SJCRH30 (cell line): ENCODE measurements at regions not wholly inside any gene's neighbourhood (a gene's known extent, or its start where the extent isn't known, plus 50 kb on each side); places are given as distances from the start of the nearest gene placed in this dataset.
"Not testable (repeated sequence)": the region's sequence is repeated elsewhere in the genome, so short reads cannot be mapped to it uniquely, and the experiment has no call there.

ENCODE experiments used
- DNase-seq, 2 experiments: peaks; one replicate each; pipeline ENCODE4 v3.0.0-alpha.2; 2015 to 2020
- H3K27ac ChIP-seq: fragments of 250-450 bp; sonication (Bioruptor Pico); 2 replicates; pipeline ENCODE4 v1.5.1; 2020; ENCODE audit warnings: mild to moderate bottlenecking, moderate library complexity
- H3K27me3 ChIP-seq: fragments of 250-450 bp; sonication (Bioruptor Pico); 2 replicates; pipeline ENCODE4 v1.5.1; 2020; ENCODE audit warnings: mild to moderate bottlenecking, moderate library complexity
- H3K36me3 ChIP-seq: fragments of 250-450 bp; sonication (Bioruptor Pico); 2 replicates; pipeline ENCODE4 v1.5.1; 2020; ENCODE audit warnings: mild to moderate bottlenecking, moderate library complexity
- H3K4me1 ChIP-seq: fragments of 250-450 bp; sonication (Bioruptor Pico); 2 replicates; pipeline ENCODE4 v1.5.1; 2020; ENCODE audit warnings: mild to moderate bottlenecking, moderate library complexity
- H3K4me3 ChIP-seq: fragments of 250-450 bp; sonication (Bioruptor Pico); 2 replicates; pipeline ENCODE4 v1.5.1; 2020; ENCODE audit warnings: mild to moderate bottlenecking, moderate library complexity
- H3K9me3 ChIP-seq: fragments of 250-450 bp; sonication (Bioruptor Pico); replicated peaks from 2 replicates; pipeline ENCODE4 v1.5.1; 2020; ENCODE audit warnings: mild to moderate bottlenecking, moderate library complexity

DNA sequence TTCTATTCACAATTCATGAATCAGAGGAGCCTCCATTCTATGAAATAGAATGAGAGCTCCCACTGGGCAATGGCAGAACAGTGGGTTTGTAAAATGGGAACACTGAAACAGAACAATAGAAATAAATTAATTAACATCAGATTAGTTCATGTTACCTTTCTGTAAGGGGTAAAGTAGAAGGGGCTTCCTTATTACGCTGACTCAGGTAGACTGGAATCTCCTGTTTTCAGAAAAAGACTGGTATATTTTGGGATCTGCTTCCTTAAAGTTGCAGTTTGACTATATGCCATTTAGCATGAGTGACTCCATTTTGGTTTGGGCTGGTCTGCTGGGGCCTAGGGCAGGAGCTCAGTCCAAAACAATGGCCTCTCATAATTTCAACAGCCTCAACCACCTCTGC lies 52.8 kb upstream of the ZFAND3 start:
- H3K4me1 ChIP-seq, result peaks cover 4% of the 10 kb centered on the region
- no peaks in the 10 kb centered on the region; the same call in 1 of the 2 replicates for H3K27me3 ChIP-seq
- H3K9me3 ChIP-seq, result no peaks in the 10 kb centered on the region
- no peak overlapping the region for H3K4me3 ChIP-seq
- H3K27ac ChIP-seq, result no peak overlapping the region
- no peak for DNase-seq
- no peaks in the 10 kb centered on the region for H3K36me3 ChIP-seq

DNA sequence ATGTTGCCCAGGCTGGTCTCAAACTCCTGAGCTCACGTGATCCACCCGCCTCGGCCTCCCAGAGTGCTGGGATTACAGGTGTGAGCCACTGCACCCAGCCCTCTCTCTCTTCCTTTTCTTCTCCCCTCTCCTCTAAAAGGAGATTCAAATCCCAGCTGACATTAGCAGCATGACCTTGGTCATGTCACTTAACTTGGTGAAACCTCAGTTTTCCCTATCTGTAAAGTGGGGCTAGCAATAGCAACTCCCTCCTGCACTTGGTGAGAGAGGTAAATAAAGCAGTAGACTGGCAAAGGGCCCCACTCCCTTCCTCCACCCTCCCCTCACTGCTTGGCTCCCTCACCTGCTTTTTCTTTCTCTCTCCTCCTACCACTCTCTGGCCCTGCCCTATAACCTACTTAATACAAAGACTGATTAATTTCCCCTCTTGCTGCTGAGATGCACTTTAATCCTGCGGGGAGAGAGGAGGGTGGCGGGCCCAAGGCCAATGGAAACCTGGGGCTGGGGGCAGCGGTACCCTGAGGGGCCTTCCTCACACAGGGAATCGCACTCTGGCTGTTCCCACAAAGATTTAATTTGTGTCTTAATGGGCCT lies 54.2 kb upstream of the ZFAND3 start:
- Histone ChIP-seq H3K4me1 (peaks cover 4% of the 10 kb centered on the region), H3K27ac (no peak overlapping the region), H3K9me3 (no peaks in the 10 kb centered on the region), H3K36me3 (no peaks in the 10 kb centered on the region), H3K4me3 (no peak overlapping the region), H3K27me3 (no peaks in the 10 kb centered on the region; the same call in 1 of the 2 replicates)
- DNase-seq, result no peak

DNA sequence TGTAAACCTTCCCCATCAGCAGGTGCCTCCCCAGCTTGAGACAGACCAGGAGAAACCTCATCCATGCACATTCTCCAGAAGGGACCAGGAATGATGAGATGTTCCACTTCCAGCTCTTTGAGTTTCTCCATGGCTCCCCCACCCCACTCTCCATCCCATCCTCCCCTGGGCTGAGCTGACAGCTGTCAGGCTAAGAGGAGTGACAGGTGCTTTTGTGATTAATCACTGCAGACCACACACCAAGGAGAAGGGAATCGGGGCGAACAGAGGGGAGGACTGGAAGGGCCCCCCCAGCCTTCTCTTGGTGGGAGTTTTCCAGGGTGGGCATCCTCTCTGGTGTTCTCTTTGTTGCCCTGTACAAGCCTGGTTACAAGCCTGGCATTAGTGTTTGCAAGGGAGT lies 56.1 kb upstream of the ZFAND3 start:
- peak in 1 of 2 experiments; percentile 22 for DNase-seq
- Histone ChIP-seq H3K27ac (no peak overlapping the region), H3K9me3 (no peaks in the 10 kb centered on the region), H3K4me3 (no peak overlapping the region), H3K36me3 (no peaks in the 10 kb centered on the region), H3K4me1 (peaks cover 4% of the 10 kb centered on the region), H3K27me3 (no peaks in the 10 kb centered on the region; the same call in 1 of the 2 replicates)

DNA sequence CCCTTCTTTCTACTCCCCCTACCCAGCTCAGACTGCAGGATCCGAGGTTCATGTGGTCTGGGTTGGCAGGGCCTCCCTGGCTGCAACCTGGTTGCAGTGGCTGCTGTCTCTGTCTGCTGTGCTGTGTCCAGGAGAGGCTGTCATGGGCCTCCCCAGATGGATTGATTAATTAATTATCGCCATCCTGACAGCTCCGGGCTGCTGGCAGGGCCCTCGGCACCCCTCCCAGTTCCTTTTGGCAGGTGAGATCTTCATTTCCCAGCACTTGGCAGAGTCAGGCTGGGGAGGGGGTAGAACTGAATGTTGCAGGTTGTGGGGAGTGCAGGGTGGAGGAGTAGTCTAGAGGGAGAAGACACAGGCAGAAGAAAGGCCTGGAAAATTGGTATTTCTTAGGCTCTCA lies 56.7 kb upstream of the ZFAND3 start:
- Histone ChIP-seq H3K36me3 (no peaks in the 10 kb centered on the region), H3K27me3 (no peaks in the 10 kb centered on the region; the same call in 1 of the 2 replicates), H3K4me3 (no peak overlapping the region), H3K4me1 (peaks cover 4% of the 10 kb centered on the region), H3K9me3 (no peaks in the 10 kb centered on the region), H3K27ac (no peak overlapping the region)
- no peak for DNase-seq

DNA sequence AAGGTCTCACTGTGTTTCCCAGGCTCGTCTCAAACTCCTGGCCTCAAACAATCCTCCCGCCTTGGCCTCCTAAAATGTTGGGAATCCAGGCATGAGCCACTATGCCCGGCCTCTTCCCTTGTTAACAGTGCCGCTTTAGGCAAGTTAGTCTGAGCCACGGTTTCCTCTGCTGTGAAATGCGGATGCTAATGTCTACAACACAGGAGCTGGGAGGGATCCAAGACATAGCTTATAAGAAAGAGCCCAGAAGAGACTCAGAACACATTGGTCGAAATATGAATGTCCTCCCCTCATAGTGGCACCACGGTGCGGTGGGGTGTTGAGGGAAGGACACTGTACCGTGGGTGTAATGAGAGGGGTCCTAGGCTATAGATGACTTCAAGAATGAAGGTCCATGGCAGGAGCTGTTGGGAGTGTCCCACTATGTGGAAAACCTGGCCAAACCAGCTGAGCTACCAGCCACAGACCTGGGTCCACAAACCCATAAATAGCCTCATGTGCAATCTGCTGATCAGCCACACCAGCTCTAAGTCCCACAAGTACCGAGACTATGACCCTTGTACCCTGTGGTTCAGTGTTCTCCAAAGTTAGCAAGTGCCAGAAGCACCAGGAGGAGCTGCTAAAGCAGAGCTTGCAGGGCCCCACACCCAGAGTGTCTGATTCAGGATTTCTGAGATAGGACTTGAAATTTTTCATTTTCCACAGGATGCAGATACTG lies 57.8 kb upstream of the ZFAND3 start:
- no peak overlapping the region for H3K27ac ChIP-seq
- H3K4me1 ChIP-seq, result peaks cover 4% of the 10 kb centered on the region; the same call in 1 of the 2 replicates
- H3K27me3 ChIP-seq, result no peaks in the 10 kb centered on the region; the same call in 1 of the 2 replicates
- no peaks in the 10 kb centered on the region for H3K36me3 ChIP-seq
- H3K4me3 ChIP-seq, result no peak overlapping the region
- no peak for DNase-seq
- no peaks in the 10 kb centered on the region for H3K9me3 ChIP-seq

DNA sequence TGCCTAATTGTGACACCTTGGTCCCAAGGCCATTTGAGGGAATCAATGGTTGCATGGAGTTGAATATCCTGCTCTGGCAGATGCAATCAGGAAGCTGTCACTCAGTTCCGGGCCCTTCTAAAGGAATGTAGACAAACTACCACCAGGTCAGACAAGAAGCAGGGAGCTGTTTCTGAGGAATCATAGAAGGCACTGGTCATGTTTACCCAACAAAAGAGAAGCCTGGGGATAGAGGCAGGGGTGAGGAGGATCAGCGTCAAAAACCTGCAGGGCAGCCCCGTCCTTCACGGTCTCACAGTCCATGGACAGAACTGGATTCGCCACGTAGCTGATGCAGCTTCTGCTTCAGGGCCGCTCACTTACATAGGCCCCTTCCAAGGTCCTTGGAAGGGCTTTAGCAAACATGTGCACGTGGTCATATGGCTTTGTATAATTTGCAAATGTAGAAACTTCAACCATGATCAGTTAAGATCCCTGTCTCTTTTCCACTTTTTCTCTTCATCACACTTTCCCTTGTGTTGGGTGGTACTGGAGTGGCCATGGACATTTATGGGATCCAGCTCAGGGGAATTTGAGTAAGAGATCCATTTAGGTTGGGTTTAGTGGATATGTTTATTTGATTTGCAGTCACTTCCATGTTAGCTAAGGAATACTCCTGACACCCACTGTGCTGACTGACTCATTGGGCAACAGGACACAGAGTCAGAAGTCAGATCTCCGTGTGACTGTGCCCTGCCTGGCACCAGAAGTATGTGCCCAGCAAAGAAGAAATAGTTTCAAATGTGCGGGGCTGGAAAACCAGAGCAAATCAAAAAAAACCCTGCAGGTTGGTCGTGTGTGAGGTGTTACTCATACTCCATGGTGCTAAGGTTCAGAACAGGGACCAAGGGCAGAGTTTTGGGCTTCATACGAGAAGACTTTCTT lies 60.0 kb upstream of the ZFAND3 start:
- H3K27me3 ChIP-seq, result no peaks in the 10 kb centered on the region
- DNase-seq, result no peak

DNA sequence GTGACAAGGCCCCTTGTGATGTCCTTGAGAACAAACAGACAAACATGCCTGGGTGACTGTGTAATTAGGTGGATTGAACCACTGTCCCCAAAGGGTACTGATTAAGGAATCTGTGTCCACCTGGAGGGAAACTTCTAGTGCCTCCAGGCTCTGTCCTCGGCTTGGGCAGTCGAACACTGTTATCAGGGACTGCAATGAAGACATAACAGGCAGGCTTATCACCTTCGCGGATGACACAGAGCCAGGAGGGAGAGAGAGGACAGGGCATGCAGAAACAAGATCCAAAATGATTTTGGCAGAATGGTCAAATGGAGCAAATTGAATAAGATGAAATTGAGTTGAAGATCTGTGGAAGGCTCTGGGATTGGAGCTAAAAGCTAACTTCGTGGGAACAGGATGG lies 60.9 kb upstream of the ZFAND3 start:
- Histone ChIP-seq H3K27ac (no peak overlapping the region), H3K36me3 (no peaks in the 10 kb centered on the region), H3K27me3 (no peaks in the 10 kb centered on the region), H3K4me1 (no peaks in the 10 kb centered on the region), H3K9me3 (no peaks in the 10 kb centered on the region), H3K4me3 (no peak overlapping the region)
- no peak for DNase-seq

More for the DNA sequence above, 60.0 kb upstream of the ZFAND3 start:
- no peaks in the 10 kb centered on the region for H3K9me3 ChIP-seq
- H3K36me3 ChIP-seq, result no peaks in the 10 kb centered on the region
- H3K4me1 ChIP-seq, result no peaks in the 10 kb centered on the region
- no peak overlapping the region for H3K27ac ChIP-seq
- no peak overlapping the region for H3K4me3 ChIP-seq

DNA sequence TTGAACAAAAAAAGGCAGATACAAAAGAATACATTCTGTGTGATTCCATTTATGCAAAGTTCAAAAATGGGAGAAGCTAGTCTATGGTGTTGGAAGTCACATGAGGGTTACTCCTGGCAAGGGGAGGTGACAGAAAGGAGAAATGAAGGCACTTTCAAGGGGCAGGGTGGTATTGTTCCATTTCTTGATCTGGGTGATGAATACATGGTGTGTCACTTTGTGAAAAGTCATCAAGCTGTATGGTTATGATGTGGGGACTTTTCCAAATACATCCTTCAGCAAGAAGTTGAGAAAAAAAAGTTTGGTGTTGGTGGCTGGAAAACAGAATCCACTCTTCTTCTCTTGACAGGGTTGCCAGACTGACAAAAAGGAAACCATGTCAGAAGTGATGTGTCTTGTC lies 60.6 kb upstream of the MDGA1 start:
- Histone ChIP-seq H3K27ac (no peak overlapping the region), H3K4me3 (no peak overlapping the region), H3K36me3 (no peaks in the 10 kb centered on the region), H3K27me3 (no peaks in the 10 kb centered on the region), H3K4me1 (no peaks in the 10 kb centered on the region), H3K9me3 (no peaks in the 10 kb centered on the region)
- no peak for DNase-seq

DNA sequence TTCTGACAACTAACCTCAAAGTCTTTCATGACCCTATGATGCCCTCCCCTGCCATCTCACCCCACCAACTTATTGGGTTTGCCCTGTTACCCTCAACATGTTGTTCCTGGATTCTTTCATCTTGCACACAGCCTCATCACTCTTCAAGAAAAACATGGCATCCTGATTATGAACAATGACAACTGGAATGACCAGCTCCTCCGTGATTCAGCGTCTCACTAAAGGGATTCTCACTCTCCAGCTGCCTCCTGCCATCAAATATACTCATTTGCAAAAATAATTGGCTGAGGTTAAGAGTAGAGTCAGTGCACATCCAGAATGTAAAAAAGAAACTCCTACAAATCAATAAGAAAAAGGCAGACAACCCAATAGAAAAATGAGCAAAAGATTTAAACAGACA lies 59.7 kb upstream of the MDGA1 start:
- no peaks in the 10 kb centered on the region for H3K9me3 ChIP-seq
- DNase-seq, result no peak
- no peaks in the 10 kb centered on the region for H3K36me3 ChIP-seq
- no peaks in the 10 kb centered on the region for H3K27me3 ChIP-seq
- H3K4me1 ChIP-seq, result no peaks in the 10 kb centered on the region
- no peak overlapping the region for H3K27ac ChIP-seq
- H3K4me3 ChIP-seq, result no peak overlapping the region

DNA sequence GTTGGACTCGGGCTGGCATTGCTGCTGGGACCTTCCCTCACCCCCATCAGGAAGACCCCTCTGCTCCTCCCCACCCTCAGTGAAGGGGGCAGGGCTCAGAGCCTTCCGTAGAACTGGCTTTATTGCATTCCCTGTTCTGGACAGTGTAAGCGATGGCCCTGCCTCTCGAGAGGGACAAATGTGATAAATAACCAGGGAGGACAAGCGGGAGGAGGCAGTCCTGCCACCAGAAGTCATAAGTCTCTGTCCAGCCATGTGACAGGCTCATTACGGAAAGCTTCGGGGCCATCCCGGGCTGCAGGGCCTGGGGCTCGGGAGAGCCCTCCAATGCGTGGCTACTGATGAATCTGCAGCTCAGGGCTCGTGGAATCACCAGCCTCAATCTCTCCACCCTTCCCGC lies 58.5 kb upstream of the MDGA1 start:
- Histone ChIP-seq H3K4me1 (no peaks in the 10 kb centered on the region), H3K27ac (no peak overlapping the region), H3K9me3 (no peaks in the 10 kb centered on the region), H3K27me3 (no peaks in the 10 kb centered on the region), H3K36me3 (no peaks in the 10 kb centered on the region), H3K4me3 (no peak overlapping the region)
- DNase-seq, result no peak

DNA sequence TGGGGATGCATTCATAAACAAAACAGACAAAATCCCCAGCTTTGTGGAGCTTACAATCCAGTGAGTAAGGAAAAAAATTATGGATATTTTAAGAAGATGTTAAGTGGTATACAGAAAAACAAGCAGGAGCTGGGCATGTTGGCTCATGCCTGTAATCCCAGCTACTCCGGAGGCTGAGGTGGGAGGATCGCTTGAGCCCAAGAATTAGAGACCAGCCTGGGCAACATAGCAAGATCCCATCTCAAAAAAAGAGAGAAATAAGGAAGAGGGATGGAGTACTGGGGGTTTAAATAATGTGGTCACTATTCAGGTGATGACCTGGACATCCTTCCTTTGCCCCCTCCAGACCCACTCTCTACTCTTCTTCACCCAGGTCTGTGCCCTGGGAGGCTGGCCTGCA lies 55.0 kb upstream of the MDGA1 start:
- Histone ChIP-seq H3K4me1 (no peaks in the 10 kb centered on the region), H3K36me3 (no peaks in the 10 kb centered on the region), H3K27ac (no peak overlapping the region), H3K4me3 (no peak overlapping the region), H3K27me3 (no peaks in the 10 kb centered on the region), H3K9me3 (no peaks in the 10 kb centered on the region)
- DNase-seq, result no peak

DNA sequence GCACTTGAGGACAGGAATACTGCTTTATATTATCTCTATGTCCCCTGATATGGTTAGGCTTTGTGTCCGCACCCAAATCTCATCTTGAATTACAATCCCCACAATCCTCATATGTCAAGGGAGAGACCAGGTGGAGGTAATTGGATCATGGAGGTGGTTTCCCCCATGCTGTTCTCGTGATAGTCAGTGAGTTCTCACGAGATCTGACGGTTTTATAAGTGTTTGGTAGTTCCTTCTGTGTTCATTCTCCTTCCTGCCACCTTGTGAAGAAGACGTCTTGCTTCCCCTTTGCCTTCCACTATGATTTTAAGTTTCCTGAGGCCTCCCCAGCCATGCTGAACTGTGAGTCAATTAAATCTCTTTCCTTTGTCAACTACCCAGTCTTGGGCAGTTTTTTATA lies 51.7 kb upstream of the MDGA1 start:
- not testable (repeated sequence) for DNase-seq, H3K4me1 ChIP-seq, H3K36me3 ChIP-seq, H3K4me3 ChIP-seq, H3K9me3 ChIP-seq, H3K27me3 ChIP-seq, H3K27ac ChIP-seq

DNA sequence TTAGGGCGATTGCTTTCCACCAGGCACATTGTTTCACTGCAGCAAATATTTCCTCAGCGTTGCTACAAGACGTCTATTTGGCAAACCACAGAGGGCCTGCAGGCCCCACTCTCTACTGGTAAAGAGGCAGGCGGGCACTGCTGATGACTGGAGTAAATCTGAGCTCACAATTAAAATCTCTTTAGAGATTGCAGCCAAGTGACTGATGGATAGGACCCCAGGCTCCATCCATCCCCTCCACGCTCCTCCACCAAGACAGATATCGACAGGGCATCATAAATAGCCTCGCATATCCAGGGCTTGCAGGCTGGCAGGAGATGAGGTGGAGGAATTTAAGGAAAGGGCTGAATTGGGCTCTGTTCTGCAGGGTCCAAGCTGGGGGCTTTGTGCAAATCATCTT lies 50.4 kb upstream of the MDGA1 start:
- Histone ChIP-seq H3K27ac (no peak overlapping the region), H3K36me3 (no peaks in the 10 kb centered on the region), H3K4me1 (no peaks in the 10 kb centered on the region), H3K27me3 (no peaks in the 10 kb centered on the region), H3K9me3 (no peaks in the 10 kb centered on the region), H3K4me3 (no peak overlapping the region)
- DNase-seq, result no peak
